Gastrocnemius medialis (tissue), 4 donors: ENCODE measurements at regions not wholly inside any gene's neighbourhood (a gene's known extent, or its start where the extent isn't known, plus 50 kb on each side); places are given as distances from the start of the nearest gene placed in this dataset.
"Not testable (repeated sequence)": the region's sequence is repeated elsewhere in the genome, so short reads cannot be mapped to it uniquely, and the experiment has no call there.

Experiments used
- POLR2A ChIP-seq, 2 donors: fragments of 450-650 bp; IDR thresholded peaks; one replicate each; pipeline ENCODE4 v1.6.1; 2017; ENCODE audit warnings: antibody characterized with exemption in 2 of 2, mild to moderate bottlenecking in 2 of 2, moderate library complexity in 2 of 2
- TF ChIP-seq, protein P1 (sequence below), 5 experiments: fragments of 450-650 bp in 3 of 5; fragments of 200-600 bp in 2 of 5; sonication (generic) in 2 of 5; IDR thresholded peaks in 4 of 5; conservative IDR thresholded peaks in 1 of 5; 1 replicate in 4 of 5; 2 replicates in 1 of 5; pipeline ENCODE4 v1.5.1; 2016 to 2019; ENCODE audit warnings: antibody characterized with exemption in 5 of 5, mild to moderate bottlenecking in 3 of 5, moderate library complexity in 3 of 5

DNA sequence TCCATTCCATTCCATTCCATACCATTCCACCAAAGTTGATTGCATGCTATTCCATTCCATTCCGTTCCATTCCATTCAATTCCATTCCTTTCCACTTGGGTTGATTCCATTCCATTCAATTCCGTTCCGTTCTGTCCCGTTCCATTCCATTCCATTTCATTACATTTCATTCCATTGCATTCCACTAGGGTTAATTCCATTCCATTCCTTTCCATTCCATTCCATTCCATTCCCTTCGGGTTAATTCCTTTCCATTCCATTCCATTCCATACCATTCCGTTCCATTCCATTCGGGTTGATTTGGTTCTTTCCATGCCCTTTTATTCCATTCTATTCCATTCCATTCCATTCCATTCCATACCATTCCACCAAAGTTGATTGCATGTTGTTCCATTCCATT lies 131.9 kb downstream of the CWH43 start:
- TF ChIP-seq, protein P1, sequence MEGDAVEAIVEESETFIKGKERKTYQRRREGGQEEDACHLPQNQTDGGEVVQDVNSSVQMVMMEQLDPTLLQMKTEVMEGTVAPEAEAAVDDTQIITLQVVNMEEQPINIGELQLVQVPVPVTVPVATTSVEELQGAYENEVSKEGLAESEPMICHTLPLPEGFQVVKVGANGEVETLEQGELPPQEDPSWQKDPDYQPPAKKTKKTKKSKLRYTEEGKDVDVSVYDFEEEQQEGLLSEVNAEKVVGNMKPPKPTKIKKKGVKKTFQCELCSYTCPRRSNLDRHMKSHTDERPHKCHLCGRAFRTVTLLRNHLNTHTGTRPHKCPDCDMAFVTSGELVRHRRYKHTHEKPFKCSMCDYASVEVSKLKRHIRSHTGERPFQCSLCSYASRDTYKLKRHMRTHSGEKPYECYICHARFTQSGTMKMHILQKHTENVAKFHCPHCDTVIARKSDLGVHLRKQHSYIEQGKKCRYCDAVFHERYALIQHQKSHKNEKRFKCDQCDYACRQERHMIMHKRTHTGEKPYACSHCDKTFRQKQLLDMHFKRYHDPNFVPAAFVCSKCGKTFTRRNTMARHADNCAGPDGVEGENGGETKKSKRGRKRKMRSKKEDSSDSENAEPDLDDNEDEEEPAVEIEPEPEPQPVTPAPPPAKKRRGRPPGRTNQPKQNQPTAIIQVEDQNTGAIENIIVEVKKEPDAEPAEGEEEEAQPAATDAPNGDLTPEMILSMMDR (IDR thresholded peaks at IDR 0.05 in 4 of 5, conservative IDR thresholded peaks at IDR 0.05 in 1 of 5) = not testable (repeated sequence)
- not testable (repeated sequence) for TF ChIP-seq POLR2A (IDR thresholded peaks at IDR 0.05)
